NCI-H69 (cell line): ENCODE measurements at regions not wholly inside any gene's neighbourhood (a gene's known extent, or its start where the extent isn't known, plus 50 kb on each side); places are given as distances from the start of the nearest gene placed in this dataset.
A peak's percentile ranks its signal among the peaks of the same experiment; 100 is the strongest.

Experiments
- DNase-seq: peaks from one replicate; lab custom pipeline; 2025; lab: John Stamatoyannopoulos, UW

GRCh38 chr18:41540237-41540871 lies 414.7 kb upstream of the PIK3C3 start:
- DNase-seq, result no peak

DNA sequence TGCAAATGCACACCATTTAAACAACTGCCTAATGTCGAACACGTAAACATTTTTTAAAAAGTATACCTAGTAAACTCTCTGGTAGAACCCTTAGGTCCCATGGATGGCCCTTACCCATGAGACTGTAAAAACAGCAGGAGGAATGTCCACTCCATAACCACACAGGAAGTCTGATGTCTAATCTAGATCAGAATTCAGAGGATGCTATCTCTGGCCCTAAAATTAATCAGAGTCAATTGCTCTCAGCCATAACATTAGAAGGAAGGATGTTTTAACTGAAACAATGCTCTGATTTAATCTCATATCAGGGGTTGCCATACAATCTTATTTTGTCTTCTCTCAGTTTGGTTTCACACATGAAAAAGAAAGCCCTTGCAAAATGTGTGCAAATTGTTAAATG lies 416.3 kb upstream of the PIK3C3 start:
- no peak for DNase-seq

GRCh38 chr18:41537666-41538065 lies 417.4 kb upstream of the PIK3C3 start:
- no peak for DNase-seq

DNA sequence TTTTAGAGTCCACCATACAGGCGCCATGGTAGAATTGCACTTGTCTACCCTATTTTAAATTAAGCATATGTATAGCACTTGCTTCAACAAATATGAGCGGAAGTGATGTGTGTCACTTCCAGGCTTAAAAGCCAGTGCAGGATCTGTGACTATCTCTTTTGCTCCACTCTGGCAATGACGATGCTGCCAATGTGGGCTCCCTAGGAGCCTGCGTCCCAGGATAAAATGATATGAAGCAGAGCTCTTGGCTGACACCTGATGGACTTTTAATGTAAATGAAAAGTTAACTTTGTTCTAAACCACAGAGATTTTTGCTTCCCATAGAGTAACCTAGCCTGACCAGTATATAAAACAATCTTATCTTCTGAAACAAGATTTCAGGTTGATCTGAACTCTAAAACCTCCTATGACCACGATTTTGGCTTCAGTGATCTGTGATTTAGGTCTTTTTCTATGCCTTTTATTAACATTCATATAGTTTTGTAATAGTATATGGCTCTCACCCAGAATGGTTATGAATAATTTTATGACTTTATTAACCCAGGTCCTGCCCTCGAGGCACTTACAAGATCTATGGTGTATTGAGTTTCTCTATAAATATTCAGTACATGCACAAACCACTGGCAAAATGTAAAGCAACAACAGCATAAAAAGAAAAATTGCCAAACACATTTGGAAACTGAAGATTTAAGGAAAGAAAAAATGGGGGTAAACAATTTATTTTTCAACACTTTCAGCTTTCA lies 422.5 kb upstream of the PIK3C3 start:
- peak; percentile 67 for DNase-seq

- no peak for DNase-seq
These were observed 424.1 kb upstream of the PIK3C3 start for GRCh38 chr18:41530970-41531369.

GRCh38 chr18:41529093-41529492 lies 425.9 kb upstream of the PIK3C3 start:
- DNase-seq, result no peak

DNA sequence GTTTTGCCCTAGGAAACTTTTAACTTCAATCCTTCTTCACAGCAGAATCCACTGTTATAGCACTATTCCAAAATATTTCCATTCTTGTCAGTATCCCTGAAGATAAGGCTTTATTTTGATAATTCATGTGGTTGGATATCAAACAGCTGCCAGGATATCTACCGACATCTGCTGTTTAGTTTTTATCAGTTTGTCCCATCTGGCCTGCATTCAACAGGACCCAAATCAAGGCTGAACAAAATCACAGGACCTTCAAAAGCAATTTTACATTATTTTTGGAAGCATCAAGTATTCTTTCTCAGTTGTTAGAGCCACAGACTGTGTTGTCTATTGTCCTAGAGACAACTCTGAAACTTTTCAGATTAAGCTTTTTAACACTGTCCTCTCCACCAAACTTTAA lies 429.0 kb upstream of the PIK3C3 start:
- no peak for DNase-seq

- peak; percentile 97 for DNase-seq
These were observed 430.2 kb upstream of the PIK3C3 start for GRCh38 chr18:41524674-41525470.

GRCh38 chr18:41517142-41517541 lies 437.9 kb upstream of the PIK3C3 start:
- no peak for DNase-seq

GRCh38 chr18:41513438-41513837 lies 441.6 kb upstream of the PIK3C3 start:
- no peak for DNase-seq

DNA sequence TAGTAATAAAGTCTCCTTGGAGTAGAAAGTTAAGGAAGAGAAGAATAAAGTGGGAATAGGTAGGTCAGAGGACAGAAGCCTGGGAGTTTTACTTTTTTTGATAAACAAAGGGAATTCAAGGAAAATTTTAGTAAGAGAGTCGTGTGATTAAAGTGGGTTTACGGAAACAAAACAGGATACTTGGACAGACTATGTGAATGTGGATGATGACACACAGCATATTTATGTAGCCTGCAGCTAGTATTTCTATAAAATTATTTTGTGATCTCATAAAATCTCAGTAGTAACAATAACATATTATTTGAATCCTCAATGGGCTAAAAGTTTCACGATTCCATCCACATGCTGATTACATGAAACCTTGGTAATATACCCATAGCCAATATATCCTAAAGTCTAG lies 450.7 kb upstream of the PIK3C3 start:
- DNase-seq, result no peak

GRCh38 chr18:41501848-41502247 lies 453.2 kb upstream of the PIK3C3 start:
- DNase-seq, result peak; percentile 61

DNA sequence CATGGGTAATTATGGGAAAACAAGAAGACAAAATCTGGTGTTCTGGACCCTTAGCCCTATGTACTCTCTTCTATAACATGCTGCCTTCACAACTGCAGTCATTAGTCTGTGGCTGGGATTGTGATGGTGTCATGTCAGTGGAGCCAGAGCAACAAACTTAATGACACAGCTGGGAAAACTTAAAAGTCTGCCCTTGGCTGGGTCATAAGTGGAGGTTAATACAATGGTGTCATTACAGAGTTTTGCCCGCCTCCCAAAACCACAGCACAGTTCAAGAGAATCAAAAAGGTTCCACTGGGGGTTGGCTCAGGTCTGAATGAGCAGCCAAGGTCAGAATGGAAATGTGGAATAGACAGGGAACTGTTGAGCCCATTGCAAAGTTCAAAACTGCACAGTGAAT lies 455.7 kb upstream of the PIK3C3 start:
- DNase-seq, result peak; percentile 28

- DNase-seq, result peak; percentile 92
These were observed 464.2 kb upstream of the PIK3C3 start for GRCh38 chr18:41490861-41491260.

DNA sequence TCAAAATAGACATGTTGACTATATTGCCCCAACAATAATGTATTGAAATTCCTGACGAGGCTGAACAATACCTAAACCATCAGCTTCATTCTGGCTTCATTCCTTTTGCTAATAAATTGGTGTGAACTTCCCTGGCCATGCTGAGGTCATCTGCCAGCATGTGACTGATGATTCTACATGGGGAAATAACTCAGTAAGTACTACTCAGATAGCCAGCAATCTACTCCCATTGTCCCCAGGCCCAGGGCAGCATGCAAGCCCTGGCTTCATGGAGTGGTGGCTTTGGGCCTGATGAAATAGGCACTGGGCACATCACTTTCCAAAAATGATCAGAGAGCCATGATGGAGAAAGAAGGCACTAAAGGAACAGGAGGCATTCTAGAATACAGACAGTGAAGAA lies 468.5 kb upstream of the PIK3C3 start:
- DNase-seq, result peak; percentile 67

DNA sequence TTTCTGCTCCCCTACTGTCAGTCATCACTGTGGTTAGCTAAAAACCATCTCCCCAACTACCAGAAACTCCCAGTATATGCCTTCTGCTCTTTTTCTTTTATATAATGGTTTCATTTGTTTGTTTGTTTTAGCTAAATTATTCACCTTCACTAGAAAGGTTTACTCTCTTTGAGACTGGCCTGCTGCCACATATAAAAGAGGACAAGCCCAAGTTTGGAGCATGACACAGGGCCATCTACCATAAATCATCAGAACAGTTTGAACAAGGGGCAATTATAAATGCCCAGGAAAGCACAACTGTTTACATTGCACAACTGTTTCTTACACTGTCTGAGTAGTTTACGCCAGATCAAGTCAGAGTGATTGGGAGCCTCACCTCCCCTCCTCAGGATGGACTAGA lies 471.0 kb upstream of the PIK3C3 start:
- DNase-seq, result peak; percentile 96

GRCh38 chr18:41482501-41482900 lies 472.5 kb upstream of the PIK3C3 start:
- peak; percentile 81 for DNase-seq

DNA sequence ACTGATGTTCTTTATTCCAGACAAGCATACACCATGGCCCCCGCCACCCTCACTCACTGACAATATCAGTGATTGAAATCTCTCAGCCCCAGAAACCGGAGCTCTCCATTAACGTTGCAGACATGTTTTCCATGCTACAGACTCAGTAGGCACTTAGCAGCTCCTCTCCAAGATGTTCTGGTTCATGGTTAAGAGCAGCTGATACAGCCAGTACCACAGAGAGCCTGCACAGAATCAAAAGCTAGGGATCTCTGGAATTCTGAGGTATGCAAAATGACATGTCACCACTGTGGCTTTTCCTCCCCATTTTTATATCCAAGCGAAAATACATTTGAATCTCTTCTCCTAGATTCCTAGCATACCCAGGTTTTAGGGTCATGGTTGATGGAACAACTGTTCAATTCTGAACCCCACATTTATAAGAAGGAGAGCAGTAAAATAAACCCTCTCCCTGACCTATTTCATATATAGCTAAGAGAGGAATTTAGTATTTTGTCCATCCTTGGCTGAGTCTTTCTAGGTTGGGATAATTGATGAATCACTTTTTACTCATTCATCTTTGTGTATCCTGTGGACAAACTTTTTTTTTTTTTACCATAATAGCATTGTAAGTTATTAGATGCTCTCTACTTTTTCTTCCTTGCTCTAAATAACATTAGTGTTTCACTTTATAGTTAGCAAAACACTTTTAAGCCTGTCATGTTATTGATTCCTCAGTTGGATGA lies 488.4 kb upstream of the PIK3C3 start:
- no peak for DNase-seq

DNA sequence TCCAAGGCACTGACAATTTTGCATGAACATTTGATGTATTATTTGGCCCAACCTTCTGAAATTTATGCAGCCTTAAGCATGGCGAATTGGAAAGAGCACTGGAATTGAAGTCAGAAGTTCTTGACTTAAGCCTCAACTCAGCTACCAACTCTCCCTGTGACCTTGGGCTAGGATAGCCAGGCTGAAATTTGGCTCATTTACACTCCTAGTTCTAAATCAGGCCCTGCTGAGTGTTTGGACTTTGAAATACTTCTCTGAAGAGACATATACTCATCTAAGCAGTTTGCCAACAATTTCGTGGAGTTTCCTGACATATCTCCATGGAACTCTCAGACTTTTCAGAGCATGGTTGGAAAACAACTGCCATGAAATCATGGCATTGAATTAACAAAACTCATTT lies 489.6 kb upstream of the PIK3C3 start:
- DNase-seq, result no peak

- DNase-seq, result no peak
These were observed 490.8 kb upstream of the PIK3C3 start for GRCh38 chr18:41464278-41464677.

DNA sequence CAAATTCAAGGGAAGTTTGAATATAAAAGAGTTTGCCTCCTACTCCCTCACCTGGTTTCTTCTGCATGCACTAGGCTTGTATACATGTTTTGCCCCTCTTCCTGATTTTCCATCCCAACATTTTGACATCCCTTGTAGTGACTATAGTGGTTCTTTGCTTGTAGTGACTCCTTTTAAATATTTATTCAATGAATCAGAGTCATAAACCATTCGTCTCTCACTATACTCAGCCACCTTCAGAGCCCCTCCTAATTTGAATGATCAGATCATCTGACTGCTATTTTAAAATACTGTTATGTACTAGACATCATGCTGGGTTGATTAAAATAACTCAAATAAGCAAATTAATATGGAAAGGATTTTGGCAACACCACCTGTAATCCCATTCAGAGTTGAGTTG lies 492.1 kb upstream of the PIK3C3 start:
- DNase-seq, result peak; percentile 54

GRCh38 chr18:41461114-41461513 lies 493.9 kb upstream of the PIK3C3 start:
- peak; percentile 35 for DNase-seq
